GM18502 (cell line): ENCODE measurements at regions not wholly inside any gene's neighbourhood (a gene's known extent, or its start where the extent isn't known, plus 50 kb on each side); places are given as distances from the start of the nearest gene placed in this dataset.

Experiments
- ATAC-seq: cut with Tn5 transposase; IDR thresholded peaks from one replicate; pipeline ENCODE4 v1.9.1; 2021; ENCODE audit warnings: mild to moderate bottlenecking; ENCODE audit not compliant: unreplicated experiment, poor library complexity

DNA sequence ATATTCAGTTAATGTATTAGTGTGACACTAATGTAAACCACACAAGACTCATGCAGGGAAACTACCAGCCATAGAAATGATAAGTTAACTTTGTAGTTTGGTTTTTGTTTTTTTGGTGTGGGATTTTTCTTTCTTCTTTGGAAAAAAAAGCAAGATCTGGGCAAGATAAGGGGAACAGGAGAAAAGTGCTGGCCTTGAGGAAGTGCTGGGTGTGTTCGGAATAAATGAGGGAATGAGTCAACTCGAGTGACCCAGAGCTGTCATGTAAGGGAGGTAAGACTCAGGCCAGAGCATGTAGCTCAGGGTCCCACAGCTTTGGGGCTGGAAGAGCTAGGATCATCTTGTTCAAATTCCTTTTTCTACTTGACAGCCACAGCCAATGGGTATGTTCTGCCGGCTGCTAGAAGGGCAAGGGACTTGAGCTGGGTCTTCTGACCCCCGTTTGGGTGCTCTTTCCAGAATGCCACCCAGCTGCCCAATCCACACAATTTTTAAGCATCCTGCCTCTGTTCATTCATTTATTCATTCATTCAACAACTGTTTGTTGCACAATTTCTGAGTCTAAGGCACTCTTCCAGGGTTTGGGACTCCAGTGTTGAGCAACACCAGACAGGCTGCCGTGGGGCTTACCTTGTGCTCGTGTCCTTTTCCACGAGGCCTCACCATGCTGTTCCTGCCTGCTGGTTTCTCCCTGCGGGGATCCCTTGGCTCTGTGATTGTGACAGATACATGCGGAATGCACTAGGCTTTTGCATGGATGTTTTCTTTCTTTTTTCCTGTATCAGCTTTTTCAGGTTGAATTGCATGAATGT lies 54.5 kb downstream of the CLDN34 start:
- no peak for ATAC-seq

DNA sequence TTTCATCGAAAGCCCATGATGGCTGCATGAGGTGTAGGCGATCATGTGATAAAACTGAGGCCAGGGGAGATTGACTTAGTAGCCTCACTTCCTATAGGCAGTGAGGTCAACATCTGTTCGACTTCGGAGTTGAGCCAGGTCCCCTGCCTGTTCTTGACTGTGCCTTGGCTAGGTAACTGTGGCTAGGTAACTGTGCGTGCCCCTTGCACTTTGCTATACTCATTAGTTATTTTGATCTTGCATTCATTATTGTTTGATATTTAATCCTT lies 55.0 kb downstream of the CLDN34 start:
- ATAC-seq: no peak

DNA sequence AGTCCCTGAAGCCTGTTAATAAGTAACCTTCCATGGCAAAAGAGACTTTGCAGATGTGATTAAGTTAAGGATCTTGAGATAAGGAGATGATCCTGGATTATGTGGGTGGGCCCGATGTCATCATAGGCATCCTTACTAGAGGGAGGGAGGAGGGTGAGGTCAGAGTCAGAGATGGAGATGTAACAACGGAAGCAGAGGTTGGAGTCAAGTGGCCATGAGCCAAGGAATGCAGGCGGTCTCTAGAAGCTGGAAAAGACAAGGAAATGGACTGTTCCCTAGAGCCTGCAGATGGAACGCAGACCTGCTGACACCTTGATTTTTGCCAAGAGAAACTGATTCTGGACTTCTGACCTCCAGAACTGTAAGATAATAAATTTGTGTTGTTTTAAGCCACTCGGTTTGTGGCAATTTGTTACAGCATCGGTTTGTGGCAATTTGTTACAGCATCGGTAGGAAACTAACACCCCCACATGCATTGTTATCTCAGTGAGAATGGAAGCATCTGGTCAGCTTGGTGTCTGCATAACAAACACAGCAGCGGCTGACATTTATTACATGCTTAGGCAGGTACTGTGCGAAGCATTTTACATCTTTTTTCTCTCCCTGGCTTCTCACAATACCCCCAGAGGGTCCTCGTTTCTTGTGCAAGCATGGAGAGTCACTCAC lies 55.6 kb downstream of the CLDN34 start:
- ATAC-seq: no peak

DNA sequence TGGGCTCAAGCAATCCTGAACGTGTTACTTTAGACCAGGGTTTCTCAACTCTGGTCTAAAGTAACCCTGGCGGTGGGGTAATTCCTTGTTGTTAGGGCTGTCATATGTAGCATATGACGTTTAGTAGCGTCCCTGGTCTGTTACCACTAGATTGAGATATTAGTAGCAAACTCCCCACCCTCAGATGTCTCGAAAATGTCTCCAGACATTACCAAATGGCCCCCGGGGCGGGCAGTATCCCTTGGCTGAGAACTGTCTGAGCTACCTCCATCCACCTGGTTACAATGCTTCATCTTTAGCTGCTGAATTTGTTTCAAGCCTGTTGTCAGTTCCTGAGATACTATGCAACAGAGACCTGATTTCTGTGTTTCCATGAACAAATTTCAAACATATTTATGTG lies 56.7 kb downstream of the CLDN34 start:
- no peak for ATAC-seq

DNA sequence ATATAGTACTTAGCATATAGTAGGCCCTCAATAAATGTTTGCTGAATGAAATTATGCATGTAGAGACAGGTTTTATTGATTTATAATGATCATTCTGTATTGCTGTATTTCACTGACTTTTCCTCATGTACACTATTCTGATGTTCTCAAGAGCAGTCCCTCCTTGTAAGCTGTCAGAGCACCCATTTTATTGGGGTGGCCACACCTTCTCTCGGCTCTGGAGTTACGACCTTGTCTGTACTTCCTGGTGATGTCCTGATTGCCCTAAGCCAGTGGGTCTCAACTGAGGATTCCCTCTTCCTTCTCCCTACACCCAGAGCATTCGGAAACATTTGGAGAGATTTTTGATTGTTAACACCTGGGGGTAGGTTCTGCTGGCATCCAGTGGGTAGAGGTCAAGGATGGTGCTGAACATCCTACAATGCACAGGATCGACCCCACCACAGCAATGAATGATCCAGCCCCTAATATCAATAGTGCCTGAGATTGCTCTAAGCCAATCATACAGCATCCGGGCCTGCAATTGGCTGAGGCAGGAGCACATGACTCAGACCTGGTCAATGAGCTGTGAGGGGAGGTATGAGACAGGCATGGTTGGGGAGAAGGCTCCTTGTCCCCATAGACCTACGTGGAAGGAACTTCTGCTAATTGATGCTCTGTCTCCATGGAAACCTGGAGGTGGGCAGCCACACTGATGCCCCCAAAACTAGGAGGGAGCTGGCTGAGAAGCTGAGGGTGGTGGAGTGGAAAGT lies 58.8 kb downstream of the CLDN34 start:
- ATAC-seq: no peak

DNA sequence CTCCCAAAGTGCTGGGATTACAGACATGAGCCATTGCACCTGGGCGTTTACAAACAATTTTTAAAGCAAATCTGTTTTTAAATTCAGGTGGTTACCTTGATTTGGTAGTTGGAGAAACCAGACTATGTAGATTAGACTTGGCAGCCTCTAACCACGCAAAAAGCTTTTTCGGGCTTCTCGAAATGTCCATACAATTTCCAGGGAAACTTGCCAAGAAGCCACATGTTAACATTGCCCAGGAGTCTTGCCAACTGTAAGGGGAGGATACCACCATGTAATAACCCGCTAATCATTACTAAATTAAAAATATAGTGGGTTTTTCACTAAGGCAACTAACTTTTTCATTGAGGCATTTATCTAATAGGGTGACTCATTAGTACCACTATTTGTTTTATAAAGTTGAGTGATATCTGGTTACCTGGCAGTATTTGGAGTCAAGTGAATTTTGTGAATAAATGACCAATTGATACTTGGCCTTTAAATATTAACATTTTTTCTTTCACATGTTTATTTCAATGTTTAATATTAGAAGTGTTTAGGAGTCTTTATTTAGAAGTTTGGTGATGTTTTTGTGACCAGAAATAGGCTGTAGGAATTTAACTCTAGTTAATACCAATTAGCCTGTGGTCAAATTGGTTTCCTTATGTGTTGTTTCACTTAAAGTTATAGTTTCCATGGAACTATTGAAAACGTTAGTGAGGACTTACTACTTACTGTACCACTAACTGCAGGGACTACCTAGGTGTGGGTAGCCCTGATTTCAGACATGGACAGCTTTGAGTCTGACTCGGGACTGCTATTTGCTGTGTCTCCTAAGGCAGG lies 61.3 kb downstream of the CLDN34 start:
- ATAC-seq: no peak

DNA sequence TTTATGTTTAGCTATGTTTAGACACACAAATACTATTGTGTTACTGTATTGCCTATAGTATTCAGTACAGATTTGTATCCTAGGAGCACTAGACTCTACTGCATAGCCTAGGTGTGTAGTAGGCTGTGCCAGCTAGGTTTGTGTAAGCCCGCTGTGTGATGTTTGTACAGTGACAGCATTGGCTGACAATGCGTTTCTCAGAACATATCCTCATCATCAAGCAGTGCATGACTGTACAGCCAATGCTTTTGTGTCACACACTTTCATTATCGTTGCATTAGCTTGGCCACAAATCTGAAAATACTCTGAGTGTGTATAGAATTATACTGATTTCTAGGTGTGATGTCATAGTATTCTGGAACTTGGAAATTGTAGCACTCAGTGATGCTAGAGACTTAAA lies 63.4 kb downstream of the CLDN34 start:
- ATAC-seq: no peak

DNA sequence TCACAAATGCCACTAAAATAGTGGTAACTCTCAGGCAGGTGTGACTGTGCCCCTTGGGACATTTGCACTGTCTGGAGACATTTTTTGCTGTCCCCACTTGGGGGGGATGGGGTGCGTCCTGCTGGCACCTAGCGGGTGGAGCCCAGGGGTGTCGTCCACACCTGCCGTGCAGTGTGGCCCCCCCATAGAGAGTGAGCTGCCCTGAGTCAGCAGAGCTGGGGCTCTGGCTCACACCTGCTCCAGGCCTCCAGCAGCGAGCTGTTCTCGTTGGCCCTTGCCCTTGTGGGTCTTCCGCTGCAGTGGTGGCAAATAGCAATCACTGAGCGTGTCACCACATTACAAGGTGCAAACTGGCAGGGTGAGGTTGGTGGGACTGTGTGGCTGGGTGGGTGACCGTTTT lies 64.6 kb downstream of the CLDN34 start:
- no peak for ATAC-seq

DNA sequence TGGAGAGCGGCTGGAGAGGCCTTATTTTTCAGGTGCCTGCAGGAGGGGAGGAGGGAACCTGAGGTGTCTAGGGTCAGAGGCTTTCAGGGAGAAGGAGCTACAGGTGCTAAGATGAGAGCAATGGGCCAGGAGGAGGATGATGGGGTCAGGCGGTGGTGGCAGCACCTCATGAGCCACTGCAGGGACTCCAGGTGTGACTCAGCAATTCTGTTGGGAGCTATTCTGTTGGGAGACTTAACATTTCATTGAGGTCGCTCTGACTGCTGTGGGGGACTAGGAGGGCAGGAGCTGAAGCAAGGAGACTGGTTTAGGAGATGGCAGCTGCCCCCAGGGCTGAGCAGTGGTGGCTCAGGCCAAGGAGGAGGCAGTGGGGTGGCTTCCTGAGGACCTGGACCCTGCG lies 65.0 kb downstream of the CLDN34 start:
- ATAC-seq: no peak

DNA sequence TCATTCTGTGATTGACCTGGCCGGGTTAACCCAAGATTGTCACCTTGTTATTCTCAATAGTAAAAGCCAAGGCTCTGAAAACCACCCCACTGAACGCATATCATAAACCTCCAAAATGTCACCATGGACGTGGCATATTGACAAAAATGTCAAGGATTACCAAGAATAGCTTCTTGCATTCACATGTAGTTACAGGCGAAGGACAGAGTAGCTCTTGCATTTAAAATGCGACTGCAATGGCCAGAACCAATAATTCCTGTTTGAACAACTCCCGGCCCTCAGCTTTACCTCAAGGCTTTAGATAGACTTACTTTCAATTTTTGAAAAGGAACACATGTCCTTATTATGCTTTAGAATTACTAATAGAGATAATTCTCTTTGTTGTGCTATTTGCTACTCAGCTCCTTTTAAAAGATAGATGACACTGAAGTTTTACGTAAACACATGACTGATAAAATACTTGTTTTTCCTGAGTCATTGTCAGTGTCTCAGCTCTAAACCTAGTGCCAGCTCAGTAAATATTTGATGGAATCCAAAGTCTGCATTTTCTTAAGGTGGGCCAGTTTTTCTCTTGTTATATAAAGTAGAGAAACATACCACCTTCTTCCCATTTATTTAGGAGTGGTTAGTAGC lies 66.3 kb downstream of the CLDN34 start:
- ATAC-seq: no peak

DNA sequence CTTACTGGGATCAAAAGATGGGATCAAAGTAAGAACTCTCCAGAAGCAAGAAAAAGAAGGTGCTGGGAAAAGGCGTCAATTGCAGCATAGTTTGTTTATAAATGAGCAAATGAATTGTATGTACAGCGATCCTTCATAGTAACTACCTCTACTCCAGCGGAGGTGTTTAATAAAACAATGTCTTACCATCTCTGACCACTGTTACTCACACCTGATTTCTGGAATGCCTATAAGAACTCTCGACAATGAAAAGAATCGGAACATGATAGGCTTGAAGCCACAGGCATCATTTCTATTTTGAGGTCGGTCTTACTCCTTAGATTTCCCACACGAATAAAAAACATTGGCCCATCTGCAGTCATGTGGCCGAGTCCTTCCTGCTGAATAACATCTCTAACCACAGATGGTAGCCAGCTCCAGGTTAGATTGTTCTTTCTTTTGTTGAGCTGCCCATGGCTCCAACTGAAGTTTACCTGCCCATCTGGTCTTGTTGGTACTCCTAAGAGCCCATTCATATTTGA lies 67.6 kb downstream of the CLDN34 start:
- no peak for ATAC-seq

DNA sequence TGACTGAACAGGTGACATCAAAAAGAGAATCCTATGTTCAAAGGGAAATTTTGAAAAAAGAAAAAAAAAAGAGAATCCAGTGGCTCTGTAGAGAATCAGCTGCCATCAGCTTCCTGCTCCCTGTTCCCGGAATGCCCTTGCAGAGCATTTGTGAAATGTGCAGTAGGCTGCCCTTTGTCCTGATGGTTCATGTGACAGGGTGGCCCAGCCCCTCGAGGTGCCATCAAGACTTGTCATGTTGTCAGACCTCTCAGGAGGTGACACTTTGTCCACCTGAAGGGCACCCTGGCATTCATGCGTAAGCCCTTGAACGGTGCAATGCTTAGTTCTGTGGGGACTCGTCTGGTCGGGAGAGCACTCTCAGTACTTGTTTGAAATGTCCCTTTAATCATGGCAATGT lies 71.4 kb downstream of the CLDN34 start:
- no peak for ATAC-seq

DNA sequence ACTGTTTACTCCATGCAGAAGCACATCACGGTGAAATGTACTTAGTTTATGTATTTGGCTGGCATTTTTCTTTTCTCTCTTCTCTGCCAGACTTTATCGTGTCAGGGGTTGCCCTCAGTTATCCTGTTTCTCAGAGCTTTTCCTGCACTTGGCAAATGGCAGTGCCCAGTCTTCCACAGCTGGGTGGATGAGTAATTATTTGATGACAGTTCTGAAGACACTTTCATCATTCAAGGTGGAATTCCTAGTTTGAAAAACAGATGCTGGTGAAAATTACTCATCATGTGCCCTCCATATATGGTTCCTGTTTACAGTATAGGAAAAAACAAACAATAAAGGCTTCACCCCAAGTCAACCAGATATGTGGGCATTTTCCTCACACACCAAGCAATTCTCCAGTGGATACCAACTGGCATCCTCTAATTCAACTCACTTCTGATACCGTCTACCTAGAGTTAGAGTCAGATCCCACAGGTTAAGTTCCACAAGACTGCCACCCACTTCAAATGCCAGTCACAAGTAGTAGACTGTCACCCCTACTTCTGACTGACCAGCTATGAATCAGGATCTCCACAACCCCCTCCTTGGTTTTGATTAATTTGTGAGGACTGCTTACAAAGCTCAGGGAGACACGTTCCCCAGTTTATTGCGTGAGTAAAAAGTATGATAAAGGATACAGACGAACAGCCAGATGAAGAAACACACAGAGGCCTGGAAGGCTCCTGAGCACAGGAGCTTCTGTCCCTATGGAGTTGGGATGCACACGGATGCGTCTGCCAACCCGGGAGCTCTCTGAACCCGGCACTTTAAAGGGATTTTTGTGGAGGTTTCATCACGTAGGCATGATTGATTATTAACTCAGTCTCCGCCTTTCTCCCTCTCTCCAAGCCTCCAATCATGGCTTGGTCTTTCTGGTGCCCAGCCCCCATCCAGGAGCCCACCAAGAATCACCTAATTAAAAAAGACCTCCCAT lies 72.9 kb downstream of the CLDN34 start:
- no peak for ATAC-seq

DNA sequence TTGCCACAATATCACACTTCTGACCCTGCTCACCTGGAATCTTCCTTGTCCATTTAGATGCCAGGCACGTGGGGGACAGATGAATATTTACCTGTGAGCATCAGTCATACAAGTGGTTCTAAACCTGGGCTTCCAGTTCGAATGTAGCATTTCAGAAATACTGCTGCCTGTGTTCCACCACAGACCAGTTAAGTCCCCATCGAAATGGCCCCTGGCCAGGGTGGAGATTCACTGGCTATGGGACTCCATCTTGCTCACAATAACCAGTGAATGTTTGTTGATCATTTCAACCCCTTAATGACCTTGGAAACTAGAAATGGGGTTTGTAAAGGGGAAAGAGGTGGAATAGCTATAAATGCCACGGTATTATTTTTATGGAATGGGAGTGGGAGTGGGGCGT lies 73.8 kb downstream of the CLDN34 start:
- ATAC-seq: no peak

DNA sequence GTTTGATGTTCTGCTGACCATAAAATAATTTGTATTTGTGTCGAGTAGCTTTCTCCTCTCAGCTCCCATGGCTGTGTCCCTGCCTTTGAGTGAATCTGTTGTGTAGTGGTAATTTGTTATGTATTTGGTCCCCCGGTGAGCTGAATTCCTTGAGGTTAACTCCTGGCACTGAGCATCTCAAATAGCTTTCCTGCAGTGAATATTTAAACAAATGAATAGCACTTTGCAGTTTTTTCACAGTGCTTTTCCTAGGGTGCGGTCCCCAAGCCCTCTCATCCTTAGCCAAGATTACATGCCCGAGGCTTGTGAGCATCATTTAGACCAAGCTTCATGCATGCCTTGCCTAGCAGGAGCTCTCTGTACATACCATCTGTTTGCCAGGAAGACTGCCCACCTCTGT lies 74.2 kb downstream of the CLDN34 start:
- no peak for ATAC-seq

DNA sequence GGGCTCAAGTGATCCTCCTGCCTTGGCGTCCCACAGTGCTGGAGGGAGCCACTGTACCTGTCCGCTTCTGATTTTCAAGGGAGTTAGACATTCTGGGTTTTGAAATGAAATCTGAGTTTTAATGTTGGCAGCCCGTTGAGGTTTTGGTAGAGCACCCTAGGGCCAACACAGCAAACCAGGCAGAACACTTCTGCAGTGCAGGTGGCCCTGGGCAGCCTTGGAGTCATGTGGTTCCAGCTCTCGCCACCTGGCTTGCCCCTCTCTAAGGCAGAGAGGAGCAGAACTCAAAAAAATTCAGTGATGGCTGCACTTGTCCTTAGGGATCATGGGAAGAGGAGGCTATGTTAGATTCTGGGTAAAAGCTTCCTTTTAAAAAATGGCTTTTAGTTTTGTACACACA lies 74.9 kb downstream of the CLDN34 start:
- ATAC-seq: no peak

DNA sequence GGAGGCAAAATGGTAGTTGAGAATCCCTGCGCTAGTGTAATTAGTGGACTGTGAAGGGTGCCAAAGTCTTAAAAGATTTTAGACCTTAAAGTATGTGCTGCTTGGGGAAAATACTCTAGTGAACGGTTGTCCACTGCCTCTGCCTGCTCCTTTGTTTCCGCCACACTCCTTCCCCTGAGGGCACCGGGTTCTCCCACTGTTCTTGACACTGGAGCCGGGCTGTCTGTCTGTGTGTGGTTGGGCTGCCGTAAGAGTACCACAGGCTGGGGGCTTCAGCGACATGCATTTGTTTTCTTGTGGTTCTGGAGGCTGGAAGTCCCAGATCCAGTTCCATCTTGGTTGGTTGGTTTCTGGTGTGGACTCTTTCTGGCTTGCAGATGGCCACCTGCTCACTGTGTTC lies 76.2 kb downstream of the CLDN34 start:
- no peak for ATAC-seq

DNA sequence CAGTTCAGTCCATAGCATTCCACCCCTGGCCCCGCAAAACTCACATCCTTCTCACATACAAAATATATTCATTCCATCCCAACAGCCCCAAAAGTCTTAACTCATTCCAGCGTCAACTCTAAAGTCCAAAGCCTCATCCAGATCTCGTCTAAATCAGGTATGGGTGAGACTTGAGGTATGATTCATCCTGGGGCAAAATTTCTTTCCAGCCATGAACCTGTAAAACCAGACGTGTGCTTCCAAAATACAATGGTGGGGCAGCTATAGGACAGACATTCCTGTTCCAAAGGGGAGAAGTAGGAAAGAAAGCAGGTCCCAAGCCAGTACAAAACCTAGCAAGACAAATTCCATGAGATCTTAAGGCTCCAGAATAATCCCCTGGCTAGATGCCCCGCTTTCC lies 76.9 kb downstream of the CLDN34 start:
- ATAC-seq: no peak
